ENCODE measurements at regions not wholly inside any gene's neighbourhood (a gene's known extent, or its start where the extent isn't known, plus 50 kb on each side); places are given as distances from the start of the nearest gene placed in this dataset.

DNA sequence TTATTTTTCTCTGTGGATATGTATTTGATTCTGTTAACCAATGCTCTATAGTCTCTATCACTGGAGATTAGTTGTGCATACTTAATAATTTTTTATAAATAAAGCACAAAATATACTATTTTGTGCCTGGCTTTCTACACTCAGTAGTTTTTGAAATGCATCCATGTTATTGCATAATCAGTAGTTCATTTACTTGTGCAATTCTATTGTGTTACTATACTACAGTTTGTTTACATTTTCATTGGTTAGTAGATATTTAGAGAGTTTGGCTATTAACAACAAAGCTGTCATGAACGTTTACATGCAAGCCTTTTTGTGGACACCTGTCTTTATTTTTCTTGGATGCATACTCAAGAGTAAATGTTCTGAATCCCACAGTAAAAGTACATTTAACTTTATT, 265.0 kb upstream of the FAT4 start:
- TF ChIP-seq, protein P1, sequence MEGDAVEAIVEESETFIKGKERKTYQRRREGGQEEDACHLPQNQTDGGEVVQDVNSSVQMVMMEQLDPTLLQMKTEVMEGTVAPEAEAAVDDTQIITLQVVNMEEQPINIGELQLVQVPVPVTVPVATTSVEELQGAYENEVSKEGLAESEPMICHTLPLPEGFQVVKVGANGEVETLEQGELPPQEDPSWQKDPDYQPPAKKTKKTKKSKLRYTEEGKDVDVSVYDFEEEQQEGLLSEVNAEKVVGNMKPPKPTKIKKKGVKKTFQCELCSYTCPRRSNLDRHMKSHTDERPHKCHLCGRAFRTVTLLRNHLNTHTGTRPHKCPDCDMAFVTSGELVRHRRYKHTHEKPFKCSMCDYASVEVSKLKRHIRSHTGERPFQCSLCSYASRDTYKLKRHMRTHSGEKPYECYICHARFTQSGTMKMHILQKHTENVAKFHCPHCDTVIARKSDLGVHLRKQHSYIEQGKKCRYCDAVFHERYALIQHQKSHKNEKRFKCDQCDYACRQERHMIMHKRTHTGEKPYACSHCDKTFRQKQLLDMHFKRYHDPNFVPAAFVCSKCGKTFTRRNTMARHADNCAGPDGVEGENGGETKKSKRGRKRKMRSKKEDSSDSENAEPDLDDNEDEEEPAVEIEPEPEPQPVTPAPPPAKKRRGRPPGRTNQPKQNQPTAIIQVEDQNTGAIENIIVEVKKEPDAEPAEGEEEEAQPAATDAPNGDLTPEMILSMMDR (IDR thresholded peaks at IDR 0.05) = no peak
- no peak for TF ChIP-seq EP300 (IDR thresholded peaks at IDR 0.05; ENCODE audit: low read depth)

Measured in transverse colon (tissue), 3 donors.